GM19452 (cell line): ENCODE measurements at regions not wholly inside any gene's neighbourhood (a gene's known extent, or its start where the extent isn't known, plus 50 kb on each side); places are given as distances from the start of the nearest gene placed in this dataset.

Experiments used
- ATAC-seq: cut with Tn5 transposase; IDR thresholded peaks from one replicate; pipeline ENCODE4 v1.9.1; 2021; ENCODE audit not compliant: unreplicated experiment

DNA sequence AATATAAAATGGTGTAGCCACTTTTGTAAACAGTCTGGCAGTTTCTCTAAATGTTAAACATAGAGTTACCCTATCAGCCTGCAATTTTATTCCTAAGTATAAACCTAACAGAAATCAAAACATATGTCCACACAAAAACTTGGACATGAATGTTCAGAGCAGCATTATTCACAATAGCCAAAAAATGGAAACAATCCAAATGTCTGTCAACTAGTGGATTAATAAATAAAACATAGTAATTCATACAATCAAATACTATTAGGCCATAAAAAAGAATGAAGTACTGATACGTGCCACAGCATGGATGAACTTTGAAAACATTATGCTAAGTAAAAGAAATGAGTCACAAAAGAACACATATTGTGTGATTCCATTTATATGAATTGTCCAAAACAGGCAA lies 196.5 kb downstream of the NUAK1 start:
- no peak for ATAC-seq

DNA sequence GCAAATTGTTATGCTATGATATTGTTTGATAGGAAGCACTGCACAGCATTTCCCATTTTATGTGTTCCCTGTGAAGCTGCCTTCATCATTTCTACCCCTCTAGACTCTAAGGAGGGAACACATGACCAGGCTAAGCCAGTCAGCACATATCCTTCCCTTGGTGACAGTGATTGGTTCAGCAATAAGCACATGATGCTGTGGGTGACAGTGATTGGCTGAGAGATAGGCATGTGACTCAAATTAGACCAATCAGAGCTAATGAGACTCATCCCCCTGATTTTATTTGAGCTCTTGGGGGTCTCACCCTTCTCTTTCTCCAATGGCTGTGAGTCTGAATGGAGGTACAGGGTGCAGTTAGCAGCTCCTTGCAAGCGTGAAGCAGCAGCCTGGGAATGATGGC lies 195.2 kb downstream of the NUAK1 start:
- no peak for ATAC-seq

GRCh38 chr12:105944628-105945027 lies 194.1 kb downstream of the NUAK1 start:
- no peak for ATAC-seq

GRCh38 chr12:105945880-105946279 lies 192.9 kb downstream of the NUAK1 start:
- ATAC-seq = no peak

DNA sequence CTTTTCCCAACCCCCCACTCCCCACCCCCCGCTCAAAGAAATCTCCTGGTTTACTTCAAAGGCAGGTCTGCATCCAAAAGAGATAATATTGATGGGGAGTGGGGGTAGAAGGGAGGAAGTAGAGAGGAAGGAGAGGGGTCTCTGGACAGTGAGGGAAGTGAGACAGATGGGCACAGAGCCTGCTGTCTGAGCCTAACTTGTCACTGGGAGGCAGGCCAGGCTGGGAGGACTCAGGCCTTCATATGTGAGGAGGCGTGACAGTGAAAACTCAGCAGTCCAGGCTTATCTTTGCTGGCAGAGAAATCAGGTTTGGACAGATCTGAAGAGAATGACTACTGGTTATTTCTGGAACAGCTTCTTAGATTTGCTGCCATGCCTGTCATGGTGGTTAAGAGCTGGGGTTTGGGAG lies 192.3 kb downstream of the NUAK1 start:
- ATAC-seq = no peak

- no peak for ATAC-seq
Observed at GRCh38 chr12:105947906-105948305, 190.8 kb downstream of the NUAK1 start.

- ATAC-seq = no peak
Observed at GRCh38 chr12:105948331-105948730, 190.4 kb downstream of the NUAK1 start.

DNA sequence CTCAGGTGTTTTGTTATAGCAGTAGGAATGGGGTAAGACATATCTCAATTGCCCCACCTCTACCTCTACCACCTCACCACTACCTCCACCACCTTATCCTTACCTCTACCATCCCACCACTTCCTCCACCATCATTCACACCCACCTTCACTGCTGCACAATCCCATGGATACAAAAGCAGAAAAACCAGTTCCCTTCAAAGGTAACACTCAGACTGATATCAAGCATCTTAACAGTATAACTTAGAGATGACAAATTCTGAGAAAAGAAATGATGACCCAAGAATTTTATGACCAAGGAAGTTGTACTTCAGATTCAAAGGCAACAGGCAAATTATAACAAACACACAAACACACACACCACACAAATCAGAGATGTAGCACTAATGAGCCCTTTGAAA lies 189.4 kb downstream of the NUAK1 start:
- no peak for ATAC-seq

- no peak for ATAC-seq
Observed at GRCh38 chr12:105951732-105952131, 187.0 kb downstream of the NUAK1 start.

- ATAC-seq = no peak
Observed at GRCh38 chr12:105954951-105955931, 183.5 kb downstream of the NUAK1 start.

- ATAC-seq = no peak
Observed at GRCh38 chr12:105955976-105956375, 182.8 kb downstream of the NUAK1 start.

DNA sequence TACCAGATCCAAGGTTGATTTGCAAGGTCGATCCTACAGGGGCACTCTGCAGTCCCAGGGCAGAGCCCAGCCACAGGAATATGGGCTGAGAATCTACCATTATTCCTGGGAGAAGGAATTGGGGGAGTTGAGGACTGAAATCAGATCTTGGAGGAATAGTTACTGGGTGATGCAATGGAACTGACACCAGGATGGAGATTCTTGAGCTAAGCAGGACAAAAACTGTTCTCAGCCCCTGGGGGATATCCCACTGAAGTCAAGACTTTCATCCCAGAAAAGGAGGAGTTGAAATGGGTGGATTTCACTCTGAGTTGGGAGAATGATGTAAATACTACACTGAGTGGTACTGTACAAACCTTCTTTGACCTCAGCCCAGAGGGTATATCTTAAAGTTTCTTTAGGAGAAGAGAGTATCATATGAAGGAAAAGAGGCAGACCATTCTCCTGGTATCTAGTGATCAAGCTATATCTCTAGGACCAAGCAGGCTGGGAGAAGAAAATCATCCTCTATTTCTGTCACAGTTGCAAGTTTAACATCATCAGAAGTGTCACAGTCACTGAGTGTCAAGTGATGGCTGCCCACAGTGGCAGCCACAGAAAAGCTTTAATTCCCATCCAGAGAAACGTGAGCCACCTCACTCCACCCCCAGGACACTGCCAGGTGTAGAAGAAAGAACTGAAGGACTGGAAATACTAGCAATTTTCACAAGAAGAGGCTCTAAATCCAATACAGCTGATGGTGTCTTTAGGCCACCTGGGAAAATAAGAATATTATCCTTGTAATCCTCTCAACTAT lies 181.9 kb downstream of the NUAK1 start:
- ATAC-seq = no peak

DNA sequence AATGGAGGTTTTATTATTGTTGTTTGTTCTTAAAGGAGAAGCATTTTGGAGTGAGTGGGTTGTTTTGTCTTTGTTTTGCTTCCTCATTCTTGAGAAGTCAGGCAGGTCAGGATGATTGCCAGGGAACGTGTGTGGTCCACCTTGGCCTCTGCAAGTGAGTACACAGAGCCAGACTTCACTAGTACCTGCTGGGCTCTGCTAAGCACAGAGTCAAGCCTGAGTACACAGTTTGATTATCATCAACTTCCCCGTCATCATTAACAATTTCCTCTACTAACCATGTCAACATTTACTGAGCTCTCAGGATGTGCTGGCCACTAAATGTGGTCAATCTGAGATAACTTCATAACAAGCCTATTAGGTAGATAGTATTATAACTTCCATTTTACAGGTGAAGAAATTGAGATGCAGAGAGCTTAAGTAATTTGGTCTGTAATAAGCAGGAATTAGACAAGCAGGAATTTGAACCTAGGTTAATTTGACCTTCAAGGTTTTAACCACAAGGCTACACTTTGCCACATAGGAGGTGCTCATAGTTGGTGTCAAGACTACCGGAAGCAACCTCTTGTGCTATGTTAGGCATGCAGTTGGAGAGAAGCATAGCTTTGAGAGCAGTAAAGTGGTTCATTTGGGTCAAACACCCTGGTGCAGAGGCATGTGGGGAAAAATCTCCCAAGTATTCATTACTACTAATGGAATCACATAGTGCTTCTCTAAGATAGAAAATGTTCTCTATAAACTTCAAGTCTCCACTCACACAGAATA lies 178.3 kb downstream of the NUAK1 start:
- no peak for ATAC-seq

DNA sequence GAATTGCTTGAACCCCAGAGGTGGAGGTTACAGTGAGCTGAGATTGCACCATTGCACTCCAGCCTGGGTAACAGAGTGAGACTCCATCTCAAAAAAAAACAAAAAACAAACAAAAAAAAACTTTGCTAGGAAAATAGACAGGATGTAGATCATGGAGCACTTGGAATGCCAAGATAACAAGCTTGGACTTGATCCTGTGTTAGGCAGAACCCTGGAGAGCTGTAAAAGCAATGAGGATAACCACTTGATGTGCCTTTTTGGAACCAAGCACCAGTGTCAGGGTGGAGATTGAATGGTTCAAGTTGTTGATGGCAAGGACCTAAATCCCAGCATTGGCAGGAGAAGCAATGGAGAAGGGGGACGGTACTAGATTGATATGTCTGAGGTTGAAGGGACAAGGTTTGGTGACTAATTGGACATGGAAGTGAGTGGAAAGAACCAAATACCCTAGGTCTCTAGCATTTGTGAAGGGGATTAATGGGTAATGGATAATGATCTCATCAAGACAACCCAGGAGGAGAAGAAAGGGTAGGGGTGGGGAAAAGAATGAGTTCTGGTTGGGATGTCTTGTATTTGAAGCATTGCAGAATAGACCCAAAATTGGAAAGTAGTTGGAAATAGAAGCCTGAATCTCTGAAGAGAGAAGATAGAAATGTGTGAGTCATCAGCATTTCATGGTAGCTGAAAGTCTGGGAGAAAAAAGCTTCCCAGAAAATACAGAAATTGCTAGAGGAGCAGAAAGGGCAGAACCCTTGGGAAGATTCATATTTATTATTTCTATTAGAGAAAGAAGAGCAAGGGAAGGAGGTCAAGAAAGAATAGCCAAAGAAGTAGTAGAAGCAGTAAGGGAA lies 176.7 kb downstream of the NUAK1 start:
- no peak for ATAC-seq

GRCh38 chr12:105967038-105967776 lies 171.5 kb downstream of the NUAK1 start:
- no peak for ATAC-seq

GRCh38 chr12:105968025-105968424 lies 170.7 kb downstream of the NUAK1 start:
- no peak for ATAC-seq

DNA sequence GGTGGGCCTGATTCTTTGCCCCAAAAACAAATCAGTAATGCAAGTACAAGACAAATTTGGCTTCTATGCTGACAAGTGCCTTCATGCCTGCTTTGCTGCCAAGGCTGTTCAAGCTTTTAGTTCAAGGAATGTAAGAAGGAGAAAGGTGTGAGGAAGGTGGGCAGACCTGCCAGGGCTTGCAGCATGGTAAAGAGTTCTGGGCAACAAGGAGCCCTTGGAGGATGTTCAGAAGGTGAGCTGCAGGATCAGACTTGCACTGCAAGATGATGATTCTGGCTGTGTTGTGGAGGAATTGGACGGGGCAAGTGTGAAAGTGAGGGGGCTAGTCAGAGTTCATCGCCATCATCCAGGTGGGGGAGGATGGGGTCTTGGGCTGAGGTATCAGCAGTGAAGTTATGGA lies 167.9 kb downstream of the NUAK1 start:
- ATAC-seq = no peak

GRCh38 chr12:105974738-105975137 lies 164.0 kb downstream of the NUAK1 start:
- ATAC-seq = no peak

GRCh38 chr12:105975351-105975750 lies 163.4 kb downstream of the NUAK1 start:
- no peak for ATAC-seq

- ATAC-seq = no peak
Observed at GRCh38 chr12:105977236-105977635, 161.5 kb downstream of the NUAK1 start.
